GM18951 (cell line): ENCODE measurements at regions not wholly inside any gene's neighbourhood (a gene's known extent, or its start where the extent isn't known, plus 50 kb on each side); places are given as distances from the start of the nearest gene placed in this dataset.

ENCODE experiments used
- POLR2A ChIP-seq: IDR thresholded peaks from 4 replicates; pipeline ENCODE4 v1.6.1; 2011; ENCODE audit warnings: mild to moderate bottlenecking; ENCODE audit not compliant: insufficient read length, insufficient read depth; ENCODE audit errors: extremely low read depth
- in situ Hi-C: fragments of 300-500 bp; cut with MboI; formaldehyde crosslinking; loops from one replicate; pipeline ENCODE4 v1.12.0; 2022; ENCODE audit warnings: low sequenced_read_pairs, mixed read lengths, inconsistent platforms; ENCODE audit not compliant: unreplicated experiment

- in situ Hi-C loops, result no loop called here
- TF ChIP-seq POLR2A, result no peak
Observed at GRCh38 chr18:76634564-76634963, 139.5 kb upstream of the ZNF516 start.

GRCh38 chr18:76633588-76634269 is 138.7 kb upstream of the ZNF516 start:
- no peak for TF ChIP-seq POLR2A
- in situ Hi-C loops, result no loop called here

DNA sequence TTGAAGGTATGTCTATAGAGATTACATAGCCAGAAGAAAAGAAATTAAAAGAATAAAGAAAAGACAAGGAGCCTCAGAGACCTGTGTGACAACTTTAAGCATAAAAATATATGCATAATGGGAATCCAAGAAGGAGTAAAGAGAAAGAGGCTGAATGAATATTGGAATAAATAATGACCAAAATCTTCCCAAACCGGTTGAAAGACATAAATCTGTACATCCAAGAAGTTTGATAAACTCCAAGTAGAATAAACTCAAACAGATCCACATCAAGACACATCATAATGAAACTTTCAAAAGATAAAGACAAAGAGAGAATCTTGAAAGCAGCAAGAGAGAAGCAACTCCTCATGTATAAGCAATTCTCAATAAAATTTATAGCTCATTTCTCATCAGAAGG is 132.4 kb upstream of the ZNF516 start:
- TF ChIP-seq POLR2A, result no peak
- in situ Hi-C loops, result no loop called here

- TF ChIP-seq POLR2A, result no peak
- in situ Hi-C loops, result no loop called here
Observed at GRCh38 chr18:76626991-76627390, 131.9 kb upstream of the ZNF516 start.

DNA sequence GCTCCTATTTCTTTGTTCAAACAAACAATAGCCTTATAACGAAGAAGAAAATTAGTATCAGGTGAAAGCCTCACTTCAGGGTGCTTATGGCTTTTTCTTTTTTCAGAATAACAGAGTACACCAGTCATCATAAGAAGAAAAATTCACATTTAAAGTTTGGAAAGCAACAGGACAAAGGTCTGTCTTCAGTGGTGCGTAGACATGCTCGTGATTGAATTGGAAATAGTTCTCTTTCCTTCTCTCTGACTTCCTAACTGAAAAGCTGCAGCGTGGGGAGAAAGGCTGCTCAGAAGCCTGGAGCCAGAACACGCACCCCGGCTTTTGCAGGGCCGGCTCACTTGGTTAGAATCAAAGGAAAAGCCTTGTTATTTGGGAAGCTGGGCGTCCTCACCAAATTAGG is 127.6 kb upstream of the ZNF516 start:
- in situ Hi-C loops, result no loop called here
- TF ChIP-seq POLR2A, result no peak

DNA sequence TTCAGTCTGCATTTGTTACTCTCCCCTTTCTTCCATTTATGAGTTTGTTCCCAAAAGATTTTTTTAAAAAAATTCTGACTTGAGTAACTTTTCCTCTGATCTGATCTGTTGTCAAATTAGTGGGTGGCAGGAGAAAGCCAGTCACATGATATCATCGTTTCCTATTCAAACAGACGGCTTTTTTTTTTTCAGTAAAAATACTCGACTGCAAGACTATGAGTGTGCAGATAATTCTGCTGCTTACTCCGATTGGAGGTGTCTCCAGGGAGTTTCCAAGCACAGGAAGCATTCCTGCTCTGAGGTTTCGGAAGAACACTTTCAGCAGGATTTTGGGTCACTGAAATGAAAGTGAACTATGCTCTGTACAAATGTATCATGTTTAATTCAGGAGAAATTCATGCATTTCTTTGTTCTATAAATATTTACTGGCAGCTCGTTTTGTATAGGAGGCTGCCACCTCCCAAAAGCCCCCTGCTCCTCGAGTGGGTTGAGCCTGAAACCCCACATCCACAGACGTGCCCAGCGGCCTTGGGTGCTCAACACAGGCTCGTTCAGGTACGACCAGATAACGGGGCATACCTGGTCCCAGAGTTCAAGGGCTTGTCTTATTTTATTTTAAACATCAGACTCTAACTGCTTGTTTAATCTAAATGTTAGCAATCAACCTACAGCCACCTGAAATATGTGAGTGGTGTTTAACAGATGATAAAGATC is 126.9 kb upstream of the ZNF516 start:
- no peak for TF ChIP-seq POLR2A
- in situ Hi-C loops, result no loop called here

DNA sequence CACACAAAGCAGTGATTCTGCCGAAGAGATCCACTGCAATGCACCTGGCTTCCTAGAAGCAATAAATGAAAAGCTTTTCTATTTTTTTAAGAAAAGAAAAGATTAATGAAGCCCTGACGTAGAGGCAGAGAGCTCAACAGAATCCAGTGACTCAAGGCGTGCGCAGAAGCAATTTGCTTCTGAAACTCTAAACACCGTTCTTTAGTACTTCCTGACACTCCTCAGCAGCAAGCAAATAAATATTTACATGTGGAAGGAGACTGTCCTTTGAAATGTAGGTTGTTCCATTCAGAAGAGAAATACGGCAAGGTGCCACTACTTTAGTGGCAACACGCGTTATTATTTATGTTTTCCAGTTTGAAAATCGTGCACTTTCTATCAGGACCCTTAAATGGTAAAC is 126.2 kb upstream of the ZNF516 start:
- TF ChIP-seq POLR2A, result no peak
- in situ Hi-C loops, result no loop called here

DNA sequence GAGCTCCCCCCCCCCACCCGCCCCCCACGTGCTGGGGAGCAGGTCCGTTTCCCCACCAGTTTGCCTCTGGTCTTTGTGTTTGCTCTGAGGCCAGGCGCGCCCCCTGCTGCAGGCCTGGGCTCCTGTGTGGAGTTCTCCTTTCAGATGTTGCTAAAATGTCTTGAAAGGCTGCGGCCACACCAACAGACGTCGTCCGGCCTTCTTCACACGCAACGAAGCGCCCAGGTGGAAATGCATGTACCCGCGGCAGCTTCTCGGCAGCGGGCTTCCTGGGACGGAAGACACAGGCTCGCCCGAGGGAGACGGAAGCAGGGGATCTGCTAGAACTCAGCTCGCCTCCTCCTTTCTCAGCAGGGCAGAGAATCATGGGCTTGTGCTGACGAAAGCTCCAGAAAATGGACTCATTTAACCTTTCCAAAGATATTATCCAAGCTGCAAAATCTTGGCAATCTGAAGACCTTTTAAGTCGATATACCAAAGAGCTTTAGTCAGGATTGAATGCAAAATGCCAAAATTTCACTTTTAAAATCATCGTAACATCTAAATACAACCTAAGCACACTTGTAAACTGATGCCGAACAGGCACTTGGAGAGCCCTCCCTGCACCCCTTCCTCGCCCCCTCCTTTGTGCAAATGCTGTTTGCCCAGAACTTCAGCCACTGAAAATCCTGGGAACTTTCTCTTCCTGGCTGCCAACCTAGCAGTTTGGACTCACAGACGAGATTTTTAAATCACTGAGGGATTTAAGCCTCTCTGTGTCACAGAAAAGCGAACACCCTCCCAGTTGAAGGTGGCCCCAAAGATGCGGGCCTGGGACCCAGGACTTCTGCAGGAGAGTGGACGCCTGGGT is 125.5 kb upstream of the ZNF516 start:
- in situ Hi-C loops, result no loop called here
- no peak for TF ChIP-seq POLR2A

DNA sequence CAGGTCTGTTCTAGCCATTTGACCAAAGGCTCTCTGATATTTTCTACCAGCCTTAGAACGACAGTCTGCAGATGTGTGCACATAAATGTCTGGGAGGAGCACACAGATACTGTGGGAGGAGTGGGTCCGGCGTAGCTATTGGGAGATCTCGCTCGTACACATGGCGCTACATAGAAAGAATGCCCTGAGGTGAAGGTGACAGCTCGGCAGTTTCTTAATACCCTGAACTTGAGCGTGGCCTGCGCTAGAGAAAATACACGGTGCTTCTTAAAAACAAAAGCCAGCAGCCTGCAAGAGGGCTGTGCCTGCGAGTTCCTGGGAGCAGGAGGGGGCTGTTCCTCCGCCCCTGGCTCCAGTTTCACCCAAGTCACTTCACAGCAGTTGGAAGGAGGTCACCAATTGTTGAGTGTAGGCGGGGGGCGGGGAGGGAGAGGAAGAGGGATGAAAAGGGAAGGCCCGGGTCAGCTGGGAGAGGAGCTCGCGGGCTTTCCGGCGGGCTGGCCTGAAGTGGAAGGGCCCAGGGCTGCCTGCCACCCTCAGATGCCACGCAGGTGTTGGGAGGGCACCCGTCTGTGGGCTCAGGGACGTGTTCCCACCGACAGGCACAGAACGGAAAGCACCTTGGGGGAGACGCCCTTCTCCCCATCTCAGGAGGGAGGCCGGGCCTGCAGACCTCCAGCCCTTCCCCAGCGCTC is 124.7 kb upstream of the ZNF516 start:
- in situ Hi-C loops, result no loop called here

GRCh38 chr18:76619261-76619620 is 124.2 kb upstream of the ZNF516 start:
- in situ Hi-C loops, result no loop called here
- no peak for TF ChIP-seq POLR2A

More for the DNA sequence above, 124.7 kb upstream of the ZNF516 start:
- TF ChIP-seq POLR2A, result no peak

- TF ChIP-seq POLR2A, result no peak
- in situ Hi-C loops, result no loop called here
Observed at GRCh38 chr18:76618721-76619120, 123.7 kb upstream of the ZNF516 start.

DNA sequence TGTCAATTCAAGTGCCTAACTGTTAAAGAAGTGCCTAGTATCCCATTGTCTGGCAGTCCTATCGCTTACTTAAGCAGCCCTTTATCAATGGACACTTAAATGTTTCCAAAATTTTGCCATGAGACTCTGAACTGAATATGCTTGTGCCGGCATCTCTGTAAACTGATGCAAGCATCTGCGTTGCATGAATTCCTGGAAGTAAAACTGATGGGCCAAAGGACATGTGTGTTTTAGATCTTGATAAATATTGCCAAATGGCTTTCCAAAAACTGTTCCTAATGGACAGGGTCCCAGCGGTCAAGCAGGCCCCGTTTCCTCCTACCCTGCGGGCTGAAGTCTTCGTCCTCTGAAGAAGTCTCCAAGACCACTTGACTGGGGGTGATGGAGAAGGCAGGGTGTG is 121.3 kb upstream of the ZNF516 start:
- no peak for TF ChIP-seq POLR2A
- in situ Hi-C loops, result no loop called here
